HCT116 (cell line): ENCODE measurements at regions not wholly inside any gene's neighbourhood (a gene's known extent, or its start where the extent isn't known, plus 50 kb on each side); places are given as distances from the start of the nearest gene placed in this dataset.

Source experiments
- ATAC-seq: fragments of 200-7000 bp; cut with Tn5 transposase; 2 replicates; pipeline ENCODE4 v1.9.1; 2020; ENCODE audit warnings: mild to moderate bottlenecking, moderate library complexity
- BruUV-seq: library from RNA; stranded (reverse); fragments of 400-500 nt; replicated peaks from 2 replicates; lab custom pipeline; 2021; lab: Mats Ljungman, UMichigan
- CTCF ChIA-PET: fragments of 300-600 bp; sonication (Branson Sonifier 250); formaldehyde crosslinking; loops from one replicate; lab custom pipeline; 2021; ENCODE audit warnings: antibody characterized with exemption; lab: Charles Lee
- POLR2A ChIA-PET: fragments of 300-600, 350-600 bp; sonication (Branson Sonifier 250); formaldehyde crosslinking; loops from one replicate; lab custom pipeline; 2021; ENCODE audit warnings: antibody characterized with exemption; lab: Charles Lee
- RAD21 ChIA-PET, 2 experiments: fragments of 300-600 bp; sonication (Branson Sonifier 250); formaldehyde crosslinking; loops; one replicate each; lab custom pipeline; 2023; ENCODE audit warnings: low total read pairs in 2 of 2; ENCODE audit not compliant: uncharacterized antibody in 2 of 2, unreplicated experiment in 2 of 2, low non-redundant PET in 1 of 2; lab: Charles Lee
- DNase-seq: peaks from one replicate; pipeline ENCODE4 v3.0.0-alpha.2; 2010; ENCODE audit warnings: low read depth, low spot score
- H2AFZ ChIP-seq: fragments of 200-600 bp; shearing (Covaris generic), sonication (generic); 2 replicates; pipeline ENCODE4 v1.6.1; 2017; ENCODE audit warnings: low read depth, mixed run types, mixed read lengths, antibody characterized with exemption, low read length; ENCODE audit not compliant: poor library complexity, severe bottlenecking
- H3K27ac ChIP-seq: 2 replicates; pipeline ENCODE4 v1.5.1; 2012; ENCODE audit warnings: low read depth, low read length
- H3K27me3 ChIP-seq: fragments of 200-600 bp; sonication (generic); 2 replicates; pipeline ENCODE4 v1.6.1; 2016; ENCODE audit warnings: mixed run types, low read length, mixed read lengths; ENCODE audit not compliant: insufficient read depth
- H3K36me3 ChIP-seq, 2 experiments: fragments of 200-500 bp in 1 of 2; fragments of 200-600 bp in 1 of 2; sonication (Bioruptor generic) in 1 of 2; sonication (generic) in 1 of 2; 2 replicates each; pipeline versions ENCODE4 v1.5.1 to v1.6.1; 2014 to 2016; ENCODE audit warnings: low read length in 2 of 2, inconsistent platforms in 1 of 2, mixed read lengths in 1 of 2, mixed run types in 1 of 2; ENCODE audit not compliant: insufficient read depth in 2 of 2, control insufficient read depth in 1 of 2
- H3K4me1 ChIP-seq, 2 experiments: fragments of 200-600 bp in 1 of 2; sonication (generic) in 1 of 2; 2 replicates each; pipeline versions ENCODE4 v1.5.1 to v1.6.1; 2012 to 2017; ENCODE audit warnings: low read length in 2 of 2, inconsistent platforms in 1 of 2, mild to moderate bottlenecking in 1 of 2, mixed read lengths in 1 of 2, mixed run types in 1 of 2, moderate library complexity in 1 of 2; ENCODE audit not compliant: insufficient read depth in 2 of 2, control insufficient read depth in 1 of 2
- H3K4me2 ChIP-seq: fragments of 200-600 bp; sonication (generic); 2 replicates; pipeline ENCODE4 v1.6.1; 2017; ENCODE audit warnings: mixed run types, low read length, mixed read lengths
- H3K4me3 ChIP-seq, 2 experiments: fragments of 200-600 bp in 1 of 2; sonication (generic) in 1 of 2; replicated peaks in 1 of 2; 2 replicates each; pipeline ENCODE4 v1.5.1; 2011 to 2016; ENCODE audit warnings: low read length in 2 of 2, control low read depth in 1 of 2, low read depth in 1 of 2, mild to moderate bottlenecking in 1 of 2, mixed read lengths in 1 of 2, mixed run types in 1 of 2
- H3K79me2 ChIP-seq: fragments of 200-600 bp; sonication (generic); 2 replicates; pipeline ENCODE4 v1.6.1; 2017; ENCODE audit warnings: mild to moderate bottlenecking, mixed run types, low read length, moderate library complexity, mixed read lengths; ENCODE audit not compliant: insufficient read depth
- H3K9ac ChIP-seq: fragments of 200-600 bp; sonication (generic); 2 replicates; pipeline ENCODE4 v1.6.1; 2016; ENCODE audit warnings: low read length, mixed read lengths
- H3K9me2 ChIP-seq: fragments of 200-600 bp; sonication (generic), shearing (Covaris generic); 2 replicates; pipeline ENCODE4 v1.6.1; 2017; ENCODE audit warnings: mixed run types, mild to moderate bottlenecking, moderate library complexity; ENCODE audit not compliant: insufficient read depth
- H3K9me3 ChIP-seq, 2 experiments: fragments of 200-500 bp in 1 of 2; fragments of 200-600 bp in 1 of 2; sonication (Bioruptor generic) in 1 of 2; sonication (generic) in 1 of 2; 2 replicates each; pipeline ENCODE4 v1.6.1; 2014 to 2017; ENCODE audit warnings: low read length in 2 of 2, mixed read lengths in 2 of 2, inconsistent platforms in 1 of 2, low read depth in 1 of 2, mild to moderate bottlenecking in 1 of 2, mixed run types in 1 of 2, moderate library complexity in 1 of 2; ENCODE audit not compliant: control insufficient read depth in 1 of 2, insufficient read depth in 1 of 2
- H4K20me1 ChIP-seq: fragments of 200-600 bp; sonication (generic), shearing (Covaris generic); 2 replicates; pipeline ENCODE4 v1.6.1; 2017; ENCODE audit warnings: mixed run types, mild to moderate bottlenecking, moderate library complexity; ENCODE audit not compliant: insufficient read depth
- CEBPB ChIP-seq: IDR thresholded peaks from 2 replicates; pipeline ENCODE4 v1.6.1; 2012; ENCODE audit warnings: low read depth
- CTCF ChIP-seq, 3 experiments: fragments of 200-600 bp in 1 of 3; sonication (generic) in 1 of 3; IDR thresholded peaks in 2 of 3; conservative IDR thresholded peaks in 1 of 3; 2 replicates each; pipeline ENCODE4 v1.5.1; 2012 to 2017; ENCODE audit warnings: low read depth in 2 of 3, low read length in 2 of 3, antibody characterized with exemption in 1 of 3, borderline replicate concordance in 1 of 3, control low read depth in 1 of 3, mild to moderate bottlenecking in 1 of 3, mixed read lengths in 1 of 3, mixed run types in 1 of 3, moderate library complexity in 1 of 3; ENCODE audit not compliant: insufficient read depth in 1 of 3
- EGR1 ChIP-seq: IDR thresholded peaks from 2 replicates; pipeline ENCODE4 v1.6.1; 2012; ENCODE audit warnings: low read depth
- EZH2phosphoT487 ChIP-seq: fragments of 200-600 bp; IDR thresholded peaks from 2 replicates; pipeline ENCODE4 v1.6.1; 2018; ENCODE audit warnings: antibody characterized with exemption, borderline replicate concordance
- JUND ChIP-seq: IDR thresholded peaks from 2 replicates; pipeline ENCODE4 v1.6.1; 2012
- POLR2A ChIP-seq: IDR thresholded peaks from 2 replicates; pipeline ENCODE4 v1.7.0; 2011; ENCODE audit warnings: borderline replicate concordance; ENCODE audit not compliant: insufficient read depth, insufficient read length; ENCODE audit errors: extremely low read depth
- POLR2AphosphoS5 ChIP-seq: IDR thresholded peaks from 2 replicates; pipeline ENCODE4 v1.6.1; 2011; ENCODE audit warnings: mild to moderate bottlenecking, low read depth, low read length, moderate library complexity
- SIN3A ChIP-seq: IDR thresholded peaks from 2 replicates; pipeline ENCODE4 v1.6.1; 2012; ENCODE audit warnings: low read depth
- SP1 ChIP-seq: IDR thresholded peaks from 2 replicates; pipeline ENCODE4 v1.6.1; 2012; ENCODE audit warnings: low read depth
- SRF ChIP-seq: IDR thresholded peaks from 2 replicates; pipeline ENCODE4 v1.6.1; 2012; ENCODE audit warnings: low read depth
- TCF7L2 ChIP-seq: IDR thresholded peaks from 2 replicates; pipeline ENCODE4 v1.7.0; 2011; ENCODE audit warnings: borderline replicate concordance, inconsistent platforms; ENCODE audit not compliant: insufficient read depth, insufficient read length; ENCODE audit errors: extremely low read depth
- YY1 ChIP-seq: IDR thresholded peaks from 2 replicates; pipeline ENCODE4 v1.6.1; 2011; ENCODE audit warnings: low read length, low read depth, moderate library complexity, mild to moderate bottlenecking; ENCODE audit not compliant: insufficient replicate concordance; ENCODE audit errors: extremely low read depth
- ZBTB33 ChIP-seq: IDR thresholded peaks from 2 replicates; pipeline ENCODE4 v1.6.1; 2011; ENCODE audit warnings: mild to moderate bottlenecking, low read length, moderate library complexity; ENCODE audit not compliant: insufficient replicate concordance; ENCODE audit errors: extremely low read depth
- ZFX ChIP-seq: fragments of 450-650 bp; IDR thresholded peaks from 2 replicates; pipeline ENCODE4 v1.6.1; 2017
- ZNF274 ChIP-seq: fragments of 200-500 bp; sonication (Bioruptor generic); IDR thresholded peaks from 2 replicates; pipeline ENCODE4 v1.6.1; 2014; ENCODE audit warnings: mild to moderate bottlenecking, low read depth, low read length, inconsistent platforms
- intact Hi-C: fragments of 100-400 bp; cut with micrococcal nuclease; formaldehyde crosslinking; loops from 2 replicates; pipeline ENCODE4 v1.10.0; 2022
- TF ChIP-seq, protein P1 (sequence below): IDR thresholded peaks from 2 replicates; pipeline ENCODE4 v1.6.1; 2012
- TF ChIP-seq, protein P2 (sequence below): IDR thresholded peaks from 2 replicates; pipeline ENCODE4 v1.6.1; 2012

- H3K4me3 ChIP-seq = no peak overlapping the region
- no peaks in the 10 kb centered on the region for H3K4me1 ChIP-seq
- no peaks in the 10 kb centered on the region for H3K79me2 ChIP-seq
- POLR2A ChIA-PET = no interaction called here
- no TSS peak for BruUV-seq
- CTCF ChIA-PET = no interaction called here
- RAD21 ChIA-PET = no interaction called here
- no peaks in the 10 kb centered on the region for H4K20me1 ChIP-seq
- H3K4me2 ChIP-seq = no peak overlapping the region
- H3K36me3 ChIP-seq = no peaks in the 10 kb centered on the region
- intact Hi-C loops = no loop called here
- no peak overlapping the region for H2AFZ ChIP-seq
- H3K27me3 ChIP-seq = no peaks in the 10 kb centered on the region
- DNase-seq (no peak), ATAC-seq (no peak)
- H3K9ac ChIP-seq = no peak overlapping the region
- TF ChIP-seq POLR2AphosphoS5 (no peak), TCF7L2 (no peak), EZH2phosphoT487 (no peak), SRF (no peak), ZFX (no peak), POLR2A (no peak), ZNF274 (no peak), JUND (no peak), SP1 (no peak), EGR1 (no peak), CEBPB (no peak), SIN3A (no peak), ZBTB33 (no peak), YY1 (no peak), CTCF (IDR thresholded peaks at IDR 0.05 in 2 of 3, conservative IDR thresholded peaks at IDR 0.05 in 1 of 3; ENCODE audit: borderline replicate concordance in 1 of 3, insufficient read depth in 1 of 3, low read depth in 2 of 3, low read length in 2 of 3) (no peak)
- TF ChIP-seq, protein P1, sequence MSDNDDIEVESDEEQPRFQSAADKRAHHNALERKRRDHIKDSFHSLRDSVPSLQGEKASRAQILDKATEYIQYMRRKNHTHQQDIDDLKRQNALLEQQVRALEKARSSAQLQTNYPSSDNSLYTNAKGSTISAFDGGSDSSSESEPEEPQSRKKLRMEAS = no peak
- TF ChIP-seq, protein P2, sequence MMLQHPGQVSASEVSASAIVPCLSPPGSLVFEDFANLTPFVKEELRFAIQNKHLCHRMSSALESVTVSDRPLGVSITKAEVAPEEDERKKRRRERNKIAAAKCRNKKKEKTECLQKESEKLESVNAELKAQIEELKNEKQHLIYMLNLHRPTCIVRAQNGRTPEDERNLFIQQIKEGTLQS = no peak
- H3K27ac ChIP-seq = no peak overlapping the region
- H3K9me2 ChIP-seq = no peaks in the 10 kb centered on the region
- H3K9me3 ChIP-seq = no peaks in the 10 kb centered on the region
Measured at GRCh38 chrX:7580127-7580526, 262.8 kb upstream of the VCX start.
